Astrocyte (in vitro differentiated cells and primary cell): ENCODE measurements at regions not wholly inside any gene's neighbourhood (a gene's known extent, or its start where the extent isn't known, plus 50 kb on each side); places are given as distances from the start of the nearest gene placed in this dataset.

Source experiments
- DNase-seq: peaks from one replicate; pipeline ENCODE4 v3.0.0-alpha.2; 2010; ENCODE audit warnings: low read depth
- FAIRE-seq: peaks from 2 replicates; lab custom pipeline; 2011; peaks lifted over from hg19 to GRCh38; lab: Jason Lieb, UNC
- H2AFZ ChIP-seq: 2 replicates; pipeline ENCODE4 v1.6.0; 2012; ENCODE audit warnings: low read depth, low read length, inconsistent platforms
- H3K27ac ChIP-seq: 2 replicates; pipeline ENCODE4 v1.5.1; 2011; ENCODE audit warnings: low read depth, low read length, inconsistent platforms
- H3K27me3 ChIP-seq: 2 replicates; pipeline ENCODE4 v1.6.0; 2011; ENCODE audit warnings: low read length, inconsistent platforms; ENCODE audit not compliant: insufficient read depth
- H3K36me3 ChIP-seq: 2 replicates; pipeline ENCODE4 v1.5.1; 2011; ENCODE audit warnings: low read length, inconsistent platforms; ENCODE audit not compliant: insufficient read depth
- H3K4me1 ChIP-seq: 2 replicates; pipeline ENCODE4 v1.5.1; 2011; ENCODE audit warnings: low read length, inconsistent platforms; ENCODE audit not compliant: insufficient read depth
- H3K4me2 ChIP-seq: 2 replicates; pipeline ENCODE4 v1.6.0; 2012; ENCODE audit warnings: low read length, inconsistent platforms
- H3K4me3 ChIP-seq: 2 replicates; pipeline ENCODE4 v1.5.1; 2011; ENCODE audit warnings: low read depth, mild to moderate bottlenecking, low read length, inconsistent platforms; ENCODE audit not compliant: insufficient read depth
- H3K79me2 ChIP-seq: 2 replicates; pipeline ENCODE4 v1.6.0; 2012; ENCODE audit warnings: mild to moderate bottlenecking, low read length, inconsistent platforms; ENCODE audit not compliant: insufficient read depth
- H3K9ac ChIP-seq: 2 replicates; pipeline ENCODE4 v1.6.0; 2012; ENCODE audit warnings: mild to moderate bottlenecking, low read length, inconsistent platforms
- H3K9me3 ChIP-seq: 2 replicates; pipeline ENCODE4 v1.5.1; 2012; ENCODE audit warnings: low read depth, mild to moderate bottlenecking, low read length, inconsistent platforms; ENCODE audit not compliant: insufficient read depth
- H4K20me1 ChIP-seq: 2 replicates; pipeline ENCODE4 v1.6.0; 2012; ENCODE audit warnings: low read length, inconsistent platforms; ENCODE audit not compliant: insufficient read depth
- H3K27ac Mint-ChIP-seq: one replicate; pipeline ENCODE4 v1.8.0; 2021; ENCODE audit warnings: mild to moderate bottlenecking, mixed read lengths; ENCODE audit not compliant: unreplicated experiment
- H3K27me3 Mint-ChIP-seq: one replicate; pipeline ENCODE4 v1.8.0; 2021; ENCODE audit warnings: low read depth, mixed read lengths; ENCODE audit not compliant: unreplicated experiment
- H3K36me3 Mint-ChIP-seq: one replicate; pipeline ENCODE4 v1.8.0; 2021; ENCODE audit warnings: low read depth, mixed read lengths; ENCODE audit not compliant: unreplicated experiment
- H3K4me1 Mint-ChIP-seq: one replicate; pipeline ENCODE4 v1.8.0; 2021; ENCODE audit warnings: low read depth, mixed read lengths; ENCODE audit not compliant: unreplicated experiment
- H3K4me3 Mint-ChIP-seq: one replicate; pipeline ENCODE4 v1.8.0; 2021; ENCODE audit warnings: mild to moderate bottlenecking, moderate library complexity, mixed read lengths; ENCODE audit not compliant: unreplicated experiment
- H3K9me3 Mint-ChIP-seq: one replicate; pipeline ENCODE4 v1.8.0; 2021; ENCODE audit warnings: mild to moderate bottlenecking, mixed read lengths; ENCODE audit not compliant: unreplicated experiment
- EZH2 ChIP-seq: IDR thresholded peaks from 2 replicates; pipeline ENCODE4 v1.6.1; 2012; ENCODE audit warnings: mild to moderate bottlenecking, low read length, inconsistent platforms; ENCODE audit not compliant: insufficient read depth
- TF ChIP-seq, protein P1 (sequence below): IDR thresholded peaks from 2 replicates; pipeline ENCODE4 v1.5.1; 2011; ENCODE audit warnings: low read depth, mild to moderate bottlenecking, inconsistent platforms, low read length, moderate library complexity; ENCODE audit not compliant: insufficient read depth

- no peak overlapping the region for H3K4me3 Mint-ChIP-seq
- H3K4me1 ChIP-seq = no peaks in the 10 kb centered on the region
- no peaks in the 10 kb centered on the region for H3K36me3 Mint-ChIP-seq
- no peak overlapping the region for H3K27ac Mint-ChIP-seq
- no peaks in the 10 kb centered on the region for H3K9me3 ChIP-seq
- no peak overlapping the region for H3K4me3 ChIP-seq
- H3K9ac ChIP-seq = no peak overlapping the region
- no peak overlapping the region for H2AFZ ChIP-seq
- peaks cover 6% of the 10 kb centered on the region for H3K4me1 Mint-ChIP-seq
- FAIRE-seq = peak; percentile 20
- no peak overlapping the region for H3K27ac ChIP-seq
- TF ChIP-seq, protein P1, sequence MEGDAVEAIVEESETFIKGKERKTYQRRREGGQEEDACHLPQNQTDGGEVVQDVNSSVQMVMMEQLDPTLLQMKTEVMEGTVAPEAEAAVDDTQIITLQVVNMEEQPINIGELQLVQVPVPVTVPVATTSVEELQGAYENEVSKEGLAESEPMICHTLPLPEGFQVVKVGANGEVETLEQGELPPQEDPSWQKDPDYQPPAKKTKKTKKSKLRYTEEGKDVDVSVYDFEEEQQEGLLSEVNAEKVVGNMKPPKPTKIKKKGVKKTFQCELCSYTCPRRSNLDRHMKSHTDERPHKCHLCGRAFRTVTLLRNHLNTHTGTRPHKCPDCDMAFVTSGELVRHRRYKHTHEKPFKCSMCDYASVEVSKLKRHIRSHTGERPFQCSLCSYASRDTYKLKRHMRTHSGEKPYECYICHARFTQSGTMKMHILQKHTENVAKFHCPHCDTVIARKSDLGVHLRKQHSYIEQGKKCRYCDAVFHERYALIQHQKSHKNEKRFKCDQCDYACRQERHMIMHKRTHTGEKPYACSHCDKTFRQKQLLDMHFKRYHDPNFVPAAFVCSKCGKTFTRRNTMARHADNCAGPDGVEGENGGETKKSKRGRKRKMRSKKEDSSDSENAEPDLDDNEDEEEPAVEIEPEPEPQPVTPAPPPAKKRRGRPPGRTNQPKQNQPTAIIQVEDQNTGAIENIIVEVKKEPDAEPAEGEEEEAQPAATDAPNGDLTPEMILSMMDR = no peak
- no peak for TF ChIP-seq EZH2
- peaks cover 6% of the 10 kb centered on the region for H3K27me3 ChIP-seq
- H3K4me2 ChIP-seq = no peak overlapping the region
- peak; percentile 21 for DNase-seq
- H3K36me3 ChIP-seq = no peaks in the 10 kb centered on the region
- H4K20me1 ChIP-seq = peaks cover 5% of the 10 kb centered on the region
- H3K79me2 ChIP-seq = no peaks in the 10 kb centered on the region
- H3K27me3 Mint-ChIP-seq = peaks cover 64% of the 10 kb centered on the region
- H3K9me3 Mint-ChIP-seq = peaks cover 6% of the 10 kb centered on the region
Measured at GRCh38 chr10:117492504-117492903, 50.0 kb upstream of the EMX2 start.

DNA sequence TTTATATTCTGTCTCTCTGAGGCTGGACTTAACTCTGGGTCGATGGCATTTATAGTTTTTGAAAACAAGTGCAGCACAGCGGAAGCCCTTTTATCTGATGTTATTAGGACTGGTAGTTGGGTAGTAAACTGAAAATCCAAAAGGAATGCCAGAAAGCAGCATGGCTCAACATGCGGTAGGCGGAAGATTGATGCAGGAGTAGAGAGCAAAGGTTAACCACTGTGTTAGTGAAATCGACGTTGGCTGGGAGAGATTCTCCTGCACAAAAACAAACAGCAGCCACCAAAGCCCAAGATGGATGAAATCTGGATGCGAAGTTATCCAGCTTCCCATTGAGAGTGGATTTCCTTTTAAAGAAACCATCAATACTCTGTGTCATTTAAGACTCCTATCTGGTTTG lies 54.5 kb upstream of the EMX2 start:
- Mint-ChIP-seq H3K36me3 (no peaks in the 10 kb centered on the region), H3K27me3 (peaks cover 67% of the 10 kb centered on the region)
- no peaks in the 10 kb centered on the region for H4K20me1 ChIP-seq

DNA sequence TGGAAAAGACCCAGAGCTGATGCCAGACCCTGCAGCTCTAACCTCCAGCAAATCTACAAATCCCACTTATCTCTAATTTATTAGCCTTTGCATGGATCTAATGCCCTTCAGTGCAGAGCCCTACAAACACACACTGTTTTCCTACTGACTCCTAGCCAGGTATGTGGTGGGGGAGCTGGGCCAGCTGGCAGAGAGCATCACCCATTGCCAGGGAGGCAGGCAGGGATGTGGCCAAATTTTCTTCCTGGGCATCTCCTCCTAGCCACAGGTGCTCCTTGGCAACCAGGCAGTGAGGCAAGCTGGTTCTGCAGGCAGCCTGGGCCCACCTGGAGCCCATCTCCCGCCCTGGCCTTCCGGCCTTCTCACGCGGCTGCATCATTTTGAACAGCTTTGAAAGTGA lies 55.9 kb upstream of the EMX2 start:
- peaks cover 2% of the 10 kb centered on the region for H3K4me1 Mint-ChIP-seq
- no peaks in the 10 kb centered on the region for H3K36me3 Mint-ChIP-seq
- Histone ChIP-seq H3K36me3 (no peaks in the 10 kb centered on the region), H3K79me2 (no peaks in the 10 kb centered on the region), H3K4me3 (no peak overlapping the region), H3K27ac (no peak overlapping the region), H3K4me2 (no peak overlapping the region), H3K4me1 (no peaks in the 10 kb centered on the region), H3K9me3 (no peaks in the 10 kb centered on the region), H3K9ac (no peak overlapping the region), H4K20me1 (no peaks in the 10 kb centered on the region), H2AFZ (no peak overlapping the region), H3K27me3 (peaks cover 3% of the 10 kb centered on the region)
- FAIRE-seq = no peak
- H3K4me3 Mint-ChIP-seq = no peak overlapping the region
- peaks cover 62% of the 10 kb centered on the region for H3K27me3 Mint-ChIP-seq
- H3K9me3 Mint-ChIP-seq = no peaks in the 10 kb centered on the region
- H3K27ac Mint-ChIP-seq = no peak overlapping the region
- TF ChIP-seq, protein P1 = no peak
- TF ChIP-seq EZH2 = no peak
- no peak for DNase-seq

More for the DNA sequence above, 54.5 kb upstream of the EMX2 start:
- no peak for TF ChIP-seq EZH2
- TF ChIP-seq, protein P1 = no peak
- Histone ChIP-seq H3K4me3 (no peak overlapping the region), H3K79me2 (no peaks in the 10 kb centered on the region), H3K4me2 (no peak overlapping the region), H3K27me3 (peaks cover 3% of the 10 kb centered on the region), H3K4me1 (no peaks in the 10 kb centered on the region), H3K9ac (no peak overlapping the region), H3K9me3 (no peaks in the 10 kb centered on the region), H3K36me3 (no peaks in the 10 kb centered on the region), H3K27ac (no peak overlapping the region), H2AFZ (no peak overlapping the region)
- no peak for DNase-seq
- no peak for FAIRE-seq
- Mint-ChIP-seq H3K4me1 (peaks cover 6% of the 10 kb centered on the region), H3K27ac (no peak overlapping the region), H3K4me3 (no peak overlapping the region), H3K9me3 (no peaks in the 10 kb centered on the region)
